ENCODE measurements at regions not wholly inside any gene's neighbourhood (a gene's known extent, or its start where the extent isn't known, plus 50 kb on each side); places are given as distances from the start of the nearest gene placed in this dataset.

- in situ Hi-C loops (cut with HindIII; ENCODE audit: low sequenced_read_pairs): no loop called here
- no peak for DNase-seq (ENCODE audit: low spot score)
Observed at GRCh38 chr13:50326271-50326670, 311.0 kb downstream of the KCNRG start.

DNA sequence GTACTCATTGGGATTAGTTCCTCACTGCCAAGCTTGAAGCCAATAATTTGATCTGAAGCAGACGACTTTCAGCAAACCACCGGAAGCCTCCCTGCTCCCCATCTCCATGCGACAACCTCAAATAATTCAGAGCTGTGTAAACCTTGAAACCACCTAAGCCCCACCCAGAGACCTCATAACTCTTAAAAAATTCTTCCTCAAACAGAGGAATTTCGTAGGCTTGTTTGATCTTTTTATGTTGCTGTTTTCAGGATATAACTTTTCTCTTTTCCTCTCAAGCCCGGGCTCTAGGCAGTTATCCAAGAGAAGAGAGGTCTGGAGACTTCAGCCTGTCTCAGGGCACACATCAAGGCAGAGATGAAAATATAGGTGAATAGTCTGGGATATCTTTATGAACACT, 311.6 kb downstream of the KCNRG start:
- in situ Hi-C loops (cut with HindIII; ENCODE audit: low sequenced_read_pairs): no loop called here
- DNase-seq (ENCODE audit: low spot score): no peak

- no peak for DNase-seq (ENCODE audit: low spot score)
- in situ Hi-C loops (cut with HindIII; ENCODE audit: low sequenced_read_pairs): no loop called here
Observed at GRCh38 chr13:50334115-50334778, 319.0 kb downstream of the KCNRG start.

- in situ Hi-C loops (cut with HindIII; ENCODE audit: low sequenced_read_pairs): no loop called here
- no peak for DNase-seq (ENCODE audit: low spot score)
Observed at GRCh38 chr13:50334944-50335343, 319.7 kb downstream of the KCNRG start.

DNA sequence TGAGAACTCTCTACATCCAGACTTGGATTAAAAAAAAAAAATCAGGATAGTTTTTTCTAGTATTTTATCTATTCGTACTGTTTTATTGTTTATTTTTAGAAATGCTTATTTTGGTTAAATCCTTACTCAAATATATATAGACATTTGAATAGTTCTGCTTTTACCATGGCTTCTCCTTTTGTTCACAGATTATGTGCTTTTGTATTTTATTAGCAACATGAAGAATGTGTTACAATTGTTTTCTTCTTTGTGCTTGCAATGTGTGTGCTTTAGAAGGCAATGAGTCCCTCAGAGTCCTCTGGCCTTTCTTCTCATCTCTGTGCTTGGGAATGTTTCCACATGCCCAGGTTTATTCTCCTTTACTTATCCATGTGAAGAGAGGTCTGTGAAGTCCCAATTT, 324.0 kb downstream of the KCNRG start:
- in situ Hi-C loops (cut with HindIII; ENCODE audit: low sequenced_read_pairs): no loop called here
- no peak for DNase-seq (ENCODE audit: low spot score)

GRCh38 chr13:50340146-50340545, 324.9 kb downstream of the KCNRG start:
- in situ Hi-C loops (cut with HindIII; ENCODE audit: low sequenced_read_pairs): no loop called here
- DNase-seq (ENCODE audit: low spot score): no peak

GRCh38 chr13:50340551-50341287, 325.5 kb downstream of the KCNRG start:
- in situ Hi-C loops (cut with HindIII; ENCODE audit: low sequenced_read_pairs): no loop called here

DNA sequence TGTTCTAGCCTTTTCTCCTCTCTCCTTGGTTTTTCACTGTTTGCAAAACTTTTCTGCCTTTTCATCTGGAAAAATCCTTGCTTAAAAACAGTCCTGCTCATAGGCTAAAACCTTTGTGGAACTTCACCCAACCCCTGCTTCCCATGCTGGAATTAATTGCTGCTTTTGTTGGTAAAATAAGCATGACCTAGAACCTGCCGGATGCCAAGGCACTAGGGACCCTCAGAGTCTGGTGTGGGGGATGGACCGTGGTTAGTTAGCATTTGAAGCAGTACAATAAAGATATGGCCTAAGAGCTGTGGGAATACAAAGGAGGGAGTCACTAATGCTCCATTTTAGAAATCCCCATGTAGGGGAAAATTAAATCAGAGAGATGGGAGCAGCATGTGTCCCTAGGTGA, 326.3 kb downstream of the KCNRG start:
- in situ Hi-C loops (cut with HindIII; ENCODE audit: low sequenced_read_pairs): no loop called here
- DNase-seq (ENCODE audit: low spot score): no peak

More at GRCh38 chr13:50340551-50341287, 325.5 kb downstream of the KCNRG start:
- DNase-seq (ENCODE audit: low spot score): no peak

DNA sequence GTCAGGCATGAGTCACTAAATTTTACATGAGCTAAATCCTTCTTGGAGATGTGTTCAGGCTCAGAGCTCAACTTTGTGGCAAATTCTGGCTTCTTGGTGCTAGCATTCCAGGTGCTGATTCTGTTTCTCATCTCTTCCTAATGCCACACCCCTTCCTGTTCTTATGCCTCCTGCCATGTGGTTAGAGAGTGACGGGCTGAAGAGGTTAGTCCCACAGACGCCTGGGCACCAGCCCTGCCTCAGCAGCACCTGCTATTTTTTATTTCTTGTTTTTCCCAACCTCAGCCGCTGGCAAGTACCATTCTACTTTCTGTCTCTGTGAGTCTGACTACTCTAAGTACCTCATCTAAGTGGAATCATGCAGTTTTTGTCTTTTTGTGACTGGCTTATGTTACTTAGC, 329.5 kb downstream of the KCNRG start:
- in situ Hi-C loops (cut with HindIII; ENCODE audit: low sequenced_read_pairs): no loop called here
- DNase-seq (ENCODE audit: low spot score): no peak

DNA sequence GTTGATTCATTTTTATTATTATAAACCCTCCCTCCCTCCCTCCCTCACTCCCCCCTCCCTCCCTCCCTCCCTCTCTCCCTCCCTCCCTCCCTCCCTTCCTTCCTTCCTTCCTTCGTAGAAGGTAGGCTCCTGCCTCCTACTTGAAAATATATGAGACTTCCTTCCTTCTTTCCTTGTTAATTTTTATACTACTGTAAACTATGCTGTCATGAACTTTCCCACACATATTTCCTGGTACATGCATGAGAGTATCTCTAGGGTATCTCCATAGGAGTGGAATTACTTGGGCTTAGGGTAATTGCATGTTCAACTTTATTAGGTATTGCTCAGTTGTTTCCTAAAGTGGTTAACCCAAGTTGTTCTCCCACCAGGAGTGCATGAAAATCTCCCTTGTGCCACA, 330.6 kb downstream of the KCNRG start:
- in situ Hi-C loops (cut with HindIII; ENCODE audit: low sequenced_read_pairs): no loop called here
- no peak for DNase-seq (ENCODE audit: low spot score)

GRCh38 chr13:50348371-50348770, 333.1 kb downstream of the KCNRG start:
- in situ Hi-C loops (cut with HindIII; ENCODE audit: low sequenced_read_pairs): no loop called here
- DNase-seq (ENCODE audit: low spot score): no peak

GRCh38 chr13:50352720-50353480, 337.7 kb downstream of the KCNRG start:
- in situ Hi-C loops (cut with HindIII; ENCODE audit: low sequenced_read_pairs): no loop called here
- DNase-seq (ENCODE audit: low spot score): no peak

DNA sequence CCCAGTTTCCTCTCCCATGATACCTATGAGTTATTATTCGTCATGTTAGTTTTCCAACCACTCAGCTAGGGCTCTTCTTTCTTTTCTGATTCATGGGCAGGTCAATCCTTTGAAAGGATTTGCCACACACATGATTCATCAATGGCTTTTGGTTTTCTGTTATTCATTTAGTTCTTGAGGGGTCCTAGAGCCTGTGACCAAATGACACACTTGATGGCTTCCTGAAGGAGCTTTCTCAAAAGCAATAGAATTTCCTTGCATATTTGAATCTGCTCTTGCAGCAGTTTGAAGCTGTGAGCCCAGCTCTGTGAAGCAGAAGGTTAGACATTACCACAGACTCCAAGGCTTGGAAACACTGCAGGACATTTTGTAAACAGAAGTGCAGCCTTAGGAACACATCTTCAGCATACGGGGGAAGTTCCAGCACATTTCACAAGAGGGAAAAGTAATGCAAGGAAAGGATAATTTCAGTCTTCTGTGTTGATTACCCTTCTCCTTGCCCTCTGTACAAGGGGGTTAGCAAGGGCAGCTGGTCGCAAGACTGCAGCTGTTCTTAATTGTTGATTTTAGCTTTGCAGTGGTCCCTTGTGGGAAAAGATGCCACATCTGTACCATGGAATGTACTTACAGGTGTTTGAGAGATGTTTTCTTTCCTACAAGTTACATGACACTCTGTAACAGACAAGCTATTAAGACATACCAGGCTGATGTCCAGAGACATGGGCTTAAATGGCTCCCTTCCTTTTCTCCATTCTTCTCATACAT, 338.6 kb downstream of the KCNRG start:
- in situ Hi-C loops (cut with HindIII; ENCODE audit: low sequenced_read_pairs): no loop called here

DNA sequence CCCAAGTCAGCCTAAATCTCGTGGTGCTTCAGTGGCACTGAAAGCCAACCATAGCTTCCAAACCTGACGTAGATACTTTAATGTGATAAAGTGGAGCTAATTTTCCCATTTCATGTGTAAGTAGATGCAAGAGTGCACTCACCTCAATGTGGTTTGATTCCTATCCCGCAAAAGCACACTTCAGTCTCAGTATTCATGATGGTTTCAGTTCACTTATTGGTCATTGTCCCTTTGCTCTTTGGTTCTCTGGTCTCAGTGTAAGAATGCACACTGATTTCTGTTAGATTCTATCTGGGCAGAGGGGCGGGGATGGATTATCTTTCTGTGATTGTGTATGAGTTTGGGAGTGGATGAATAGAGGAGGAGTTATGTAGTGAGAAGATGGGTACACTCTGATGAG, 340.6 kb downstream of the KCNRG start:
- in situ Hi-C loops (cut with HindIII; ENCODE audit: low sequenced_read_pairs): no loop called here
- DNase-seq (ENCODE audit: low spot score): no peak

More for the DNA sequence above, 338.6 kb downstream of the KCNRG start:
- DNase-seq (ENCODE audit: low spot score): no peak

DNA sequence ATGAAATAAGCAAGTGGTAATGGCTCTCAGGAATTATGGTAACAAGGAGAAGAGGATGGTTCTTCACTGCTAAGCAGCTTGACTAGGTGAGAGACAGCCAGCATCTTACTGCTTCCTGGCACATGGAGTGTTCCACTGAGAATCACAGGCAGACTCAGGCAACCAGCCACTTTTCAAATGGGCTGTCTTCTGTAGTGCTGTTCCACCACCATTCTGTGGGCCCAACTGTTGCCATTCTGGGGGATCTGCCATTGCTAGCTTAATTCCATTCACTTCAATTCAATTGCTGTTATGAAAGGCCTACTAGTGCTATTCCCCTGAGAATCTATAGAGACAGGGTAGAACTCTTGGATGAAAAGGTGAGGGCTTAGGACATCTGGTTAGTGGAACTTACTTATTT, 341.9 kb downstream of the KCNRG start:
- in situ Hi-C loops (cut with HindIII; ENCODE audit: low sequenced_read_pairs): no loop called here
- DNase-seq (ENCODE audit: low spot score): peak; percentile 62

DNA sequence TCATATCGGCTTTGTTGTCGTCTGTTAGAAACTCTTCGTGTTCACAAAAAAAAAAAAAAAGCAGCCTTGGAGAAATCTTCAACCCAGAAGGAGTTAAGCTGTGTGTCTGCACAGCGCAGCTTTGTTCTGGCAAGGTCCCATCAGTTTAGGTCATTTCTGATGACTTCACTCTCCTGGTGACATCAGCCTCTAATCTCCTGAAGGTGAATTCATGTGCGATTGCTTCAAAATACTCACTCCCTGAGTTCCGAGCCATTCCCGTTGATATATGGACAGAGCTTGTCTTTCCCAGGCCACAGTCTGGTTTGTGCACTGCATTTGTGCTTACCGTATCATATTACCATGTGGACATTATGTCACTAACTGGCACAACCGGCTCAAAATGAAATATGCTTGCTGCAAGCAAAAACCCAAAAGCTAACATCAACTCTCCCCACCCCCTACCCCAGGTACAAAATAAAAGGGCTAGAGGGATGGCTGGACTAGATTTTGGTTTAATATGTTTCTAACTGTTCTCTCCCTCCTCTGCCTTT, 342.4 kb downstream of the KCNRG start:
- in situ Hi-C loops (cut with HindIII; ENCODE audit: low sequenced_read_pairs): no loop called here
- DNase-seq (ENCODE audit: low spot score): peak; percentile 85

GRCh38 chr13:50358231-50359040, 343.2 kb downstream of the KCNRG start:
- in situ Hi-C loops (cut with HindIII; ENCODE audit: low sequenced_read_pairs): no loop called here
- DNase-seq (ENCODE audit: low spot score): peak; percentile 77

GRCh38 chr13:50359041-50359367, 343.8 kb downstream of the KCNRG start:
- DNase-seq (ENCODE audit: low spot score): no peak
- in situ Hi-C loops (cut with HindIII; ENCODE audit: low sequenced_read_pairs): no loop called here

DNA sequence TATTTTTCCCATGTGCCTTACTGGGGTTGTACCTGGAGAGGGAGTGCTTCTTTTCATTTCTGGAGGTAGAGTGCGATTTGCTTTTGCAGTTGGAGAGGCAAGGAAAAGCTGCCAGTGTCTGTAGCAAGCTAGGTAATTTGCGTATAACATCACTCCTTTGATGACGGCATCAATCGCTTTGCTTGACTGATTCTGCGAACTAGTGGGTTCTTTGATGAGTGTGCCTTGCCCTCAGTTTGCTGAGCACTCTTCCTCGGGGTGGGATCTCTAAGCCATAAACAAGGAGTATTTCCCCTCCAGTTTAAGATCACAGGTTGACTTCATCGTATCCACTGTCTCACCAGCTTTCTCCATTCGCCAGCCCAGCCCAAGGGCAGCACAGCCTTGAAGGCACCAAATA, 344.5 kb downstream of the KCNRG start:
- in situ Hi-C loops (cut with HindIII; ENCODE audit: low sequenced_read_pairs): no loop called here
- no peak for DNase-seq (ENCODE audit: low spot score)
